GM19023 (cell line): ENCODE measurements at regions not wholly inside any gene's neighbourhood (a gene's known extent, or its start where the extent isn't known, plus 50 kb on each side); places are given as distances from the start of the nearest gene placed in this dataset.

Experiments used
- ATAC-seq: cut with Tn5 transposase; IDR thresholded peaks from one replicate; pipeline ENCODE4 v1.9.1; 2021; ENCODE audit warnings: mild to moderate bottlenecking, moderate library complexity; ENCODE audit not compliant: unreplicated experiment

DNA sequence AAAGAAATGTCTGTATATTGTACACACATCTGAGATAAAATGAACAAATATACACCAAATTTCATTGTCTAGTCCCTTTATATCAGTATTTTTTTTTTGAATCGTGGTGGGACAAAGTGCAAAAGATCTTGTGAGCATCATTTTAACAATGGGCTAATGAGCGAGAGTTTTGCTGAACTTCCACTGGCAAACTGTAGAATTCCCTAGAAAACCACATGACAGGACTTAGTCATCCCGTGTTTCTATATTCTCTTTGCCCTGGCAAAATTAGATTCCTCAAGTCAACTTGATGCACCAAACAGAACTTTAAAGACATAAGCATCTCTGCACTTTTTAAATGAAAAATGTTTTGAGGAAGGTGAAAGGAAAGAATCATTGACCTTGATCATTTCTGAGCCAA lies 488.2 kb upstream of the PTBP2 start:
- no peak for ATAC-seq

DNA sequence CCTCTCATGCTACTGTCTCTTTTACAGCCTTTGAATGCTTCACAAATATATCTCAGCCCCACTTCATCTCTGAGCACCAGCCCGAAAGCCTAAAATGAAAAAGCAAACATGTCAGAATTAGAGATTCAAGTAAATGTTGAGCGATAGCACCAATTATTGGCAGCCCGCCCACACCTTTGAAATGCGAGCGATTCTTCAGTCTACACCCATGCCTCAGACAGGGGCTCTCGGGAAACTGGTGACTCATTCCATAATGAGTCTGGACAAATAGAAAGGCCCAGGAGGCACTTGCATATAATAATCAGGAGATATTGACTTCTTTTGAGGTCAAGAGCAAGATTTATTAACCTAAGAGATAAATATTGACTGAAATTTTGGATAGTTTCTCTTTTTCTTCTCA lies 487.3 kb upstream of the PTBP2 start:
- no peak for ATAC-seq

DNA sequence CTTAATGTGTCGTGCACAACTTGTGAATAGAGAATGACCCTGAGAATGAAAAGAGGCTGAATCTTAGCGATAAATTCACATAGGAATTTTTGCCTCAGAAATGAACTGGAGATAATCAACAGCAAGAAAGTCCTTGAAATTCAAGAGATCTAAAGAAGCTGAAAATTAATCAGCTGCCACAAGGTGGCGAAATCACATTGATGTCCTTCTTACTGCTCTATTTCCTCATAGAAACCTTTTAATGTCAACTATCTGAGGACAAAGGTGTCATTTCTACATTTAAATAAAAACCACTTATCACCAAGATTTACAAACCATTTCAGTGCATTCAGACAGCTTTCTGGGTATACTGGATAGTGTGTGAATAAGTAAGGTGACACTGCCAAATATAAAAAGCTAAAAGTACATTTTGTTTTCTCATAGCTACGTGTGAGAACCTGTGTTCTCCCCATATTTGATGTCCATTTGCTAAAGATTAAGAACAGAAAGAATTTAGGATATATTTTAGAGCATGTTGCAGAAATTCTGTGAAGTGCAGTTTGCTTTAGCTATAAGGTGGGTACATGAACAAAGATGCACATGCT lies 485.3 kb upstream of the PTBP2 start:
- peak; percentile 58 for ATAC-seq

DNA sequence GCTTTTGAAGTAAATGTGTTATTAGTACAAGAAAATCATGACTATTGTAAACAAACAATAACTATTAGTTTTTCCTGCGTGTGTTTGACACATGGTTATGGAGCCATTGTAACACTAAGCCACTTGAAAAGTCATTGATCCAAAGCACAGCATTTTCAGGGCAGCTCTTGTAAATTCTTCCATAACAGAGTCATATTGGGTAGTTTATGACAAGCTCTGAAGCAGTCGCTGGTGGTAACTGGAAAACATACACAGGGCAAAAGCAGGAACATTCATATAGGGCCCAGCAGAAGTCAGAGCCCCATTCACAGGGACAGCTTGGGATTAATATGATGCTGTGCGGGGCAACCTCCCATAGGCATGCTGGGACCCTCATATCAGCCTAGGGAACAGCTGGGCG lies 483.2 kb upstream of the PTBP2 start:
- ATAC-seq = no peak

DNA sequence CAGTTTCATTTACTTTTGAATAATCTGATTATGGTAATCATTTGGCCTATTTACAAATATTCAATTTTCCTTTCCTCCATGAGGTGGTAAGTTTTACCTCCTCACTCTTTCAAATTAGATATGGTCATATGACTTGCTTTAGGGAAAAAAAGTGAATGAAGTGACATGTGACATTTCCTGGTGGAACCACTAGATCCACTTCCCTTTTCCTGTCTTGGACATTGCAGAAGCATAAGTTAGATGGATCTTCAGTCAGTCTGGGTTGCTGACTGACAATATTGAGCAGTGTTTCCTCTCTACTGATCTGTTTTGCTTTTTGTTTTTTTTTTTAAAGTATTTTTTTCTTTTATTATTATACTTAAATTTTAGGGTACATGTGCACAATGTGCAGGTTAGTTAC lies 481.1 kb upstream of the PTBP2 start:
- no peak for ATAC-seq

DNA sequence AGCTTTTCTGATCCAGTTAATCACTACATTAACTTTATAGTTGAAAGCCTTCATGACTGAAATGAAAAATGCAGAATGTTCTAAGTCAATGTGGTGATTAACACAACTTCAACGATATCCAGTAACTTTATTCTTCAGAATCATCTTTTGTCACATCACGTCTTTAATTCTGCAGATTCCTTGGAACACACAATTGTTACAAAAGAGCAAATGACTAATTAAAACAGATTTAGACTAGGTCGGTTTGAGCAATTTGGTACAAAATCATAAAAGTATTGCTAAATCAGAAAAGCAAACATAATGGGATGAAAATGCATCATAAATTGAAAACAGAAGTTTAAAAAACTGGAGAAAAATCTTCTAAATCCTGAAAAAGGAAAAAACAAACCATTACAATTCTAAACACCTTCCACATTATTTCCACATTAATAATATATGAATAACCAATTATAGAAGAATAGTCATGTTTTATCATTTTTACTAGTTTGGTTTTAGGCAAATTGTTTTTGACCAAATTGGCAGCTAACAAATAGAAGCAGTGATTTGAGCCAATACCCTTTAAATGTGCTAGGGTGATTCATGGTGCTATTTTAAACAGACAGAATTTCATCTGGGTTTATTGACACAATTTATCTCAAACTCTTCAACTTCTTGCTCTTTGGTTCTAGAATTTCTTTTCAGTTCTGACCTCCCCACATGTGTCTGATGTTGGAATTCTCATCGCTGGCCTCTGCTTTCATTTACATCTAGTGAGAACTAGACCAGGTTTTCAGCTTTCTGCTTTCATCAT lies 468.1 kb upstream of the PTBP2 start:
- ATAC-seq = no peak

DNA sequence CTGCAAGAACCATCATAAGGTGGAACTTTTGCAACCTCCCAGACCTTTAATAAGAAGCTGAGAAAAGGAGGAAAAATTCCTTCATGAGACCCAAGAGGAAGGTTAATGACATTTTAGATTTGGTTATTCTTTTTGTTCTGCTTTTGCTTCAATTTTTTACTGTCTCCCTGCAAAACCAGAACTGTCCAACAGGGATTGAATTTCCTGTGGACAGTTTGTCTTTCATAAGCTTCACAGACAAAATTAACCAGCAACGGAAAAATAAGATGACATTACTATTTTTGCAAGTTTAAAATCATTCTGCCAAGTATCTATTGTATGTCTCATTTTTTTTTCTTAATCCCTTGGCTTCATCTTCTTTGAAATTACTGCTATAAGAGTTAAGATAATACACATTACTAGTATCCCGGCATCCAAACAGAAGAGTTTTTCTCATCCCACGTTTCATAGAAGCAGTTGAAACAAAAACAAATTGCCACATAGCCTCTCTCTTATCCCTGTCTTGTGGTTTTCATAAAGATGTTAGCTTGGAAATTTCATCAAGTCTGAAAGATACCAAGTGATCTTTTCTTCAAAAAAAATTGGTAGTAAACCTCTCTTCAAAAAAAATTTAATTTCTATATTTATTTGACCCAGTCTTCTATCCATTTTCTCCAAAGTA lies 465.3 kb upstream of the PTBP2 start:
- no peak for ATAC-seq

DNA sequence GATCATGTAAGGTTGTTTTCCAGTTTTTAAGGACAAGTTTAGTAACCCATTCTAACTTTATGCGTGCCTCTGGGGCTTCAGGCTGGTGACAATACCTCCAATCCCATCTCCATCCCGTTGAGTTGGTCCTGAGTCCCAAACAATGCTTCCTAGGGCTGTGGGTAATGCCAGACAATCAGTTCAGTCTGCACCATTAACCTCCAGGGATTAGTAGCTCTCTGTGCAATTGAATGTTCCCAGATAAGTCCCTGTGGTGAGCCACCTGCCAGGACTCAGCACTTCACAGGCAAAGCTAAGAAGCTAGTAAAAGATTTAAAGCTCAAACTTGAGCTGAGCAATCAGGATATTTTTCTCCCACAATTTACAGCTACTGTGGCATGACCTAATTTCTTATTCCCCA lies 462.2 kb upstream of the PTBP2 start:
- ATAC-seq = no peak

DNA sequence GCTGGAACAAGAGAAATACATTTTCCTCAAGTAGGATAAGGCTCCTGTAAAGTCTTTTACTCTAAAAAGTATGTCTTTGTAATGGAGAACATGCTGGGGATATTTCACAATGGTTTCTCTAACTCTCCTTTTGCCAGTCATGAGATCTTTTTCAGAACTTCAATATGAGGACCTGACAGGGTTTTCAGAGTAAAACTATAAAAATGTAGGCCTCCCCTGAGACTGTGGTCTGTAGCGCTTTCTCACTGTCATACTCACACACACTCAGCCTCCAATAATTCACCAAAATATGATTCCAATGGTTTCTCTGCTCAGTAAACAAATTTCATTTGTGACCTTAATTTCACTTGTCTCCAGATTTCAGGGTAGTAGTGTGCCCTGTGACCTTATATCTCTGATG lies 440.1 kb upstream of the PTBP2 start:
- ATAC-seq = no peak

DNA sequence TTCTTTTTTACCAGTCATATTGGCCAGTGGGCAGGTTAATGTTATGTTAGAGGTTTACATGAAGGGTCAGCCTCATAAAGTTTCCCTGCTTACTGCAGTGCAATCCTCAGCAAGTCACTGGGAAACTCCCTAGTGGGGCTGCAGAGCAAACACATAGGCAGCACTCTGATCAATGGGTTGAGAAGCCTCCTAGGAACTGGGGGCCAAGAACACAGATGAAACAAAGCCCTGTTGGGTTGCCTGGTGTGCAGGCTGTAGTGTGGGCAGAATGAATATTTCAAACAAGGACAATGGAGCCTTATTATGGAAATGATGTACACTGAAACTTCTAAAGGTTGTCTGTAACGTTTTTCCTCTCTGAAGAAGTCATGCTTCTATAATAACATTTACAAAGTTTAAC lies 431.6 kb upstream of the PTBP2 start:
- no peak for ATAC-seq

DNA sequence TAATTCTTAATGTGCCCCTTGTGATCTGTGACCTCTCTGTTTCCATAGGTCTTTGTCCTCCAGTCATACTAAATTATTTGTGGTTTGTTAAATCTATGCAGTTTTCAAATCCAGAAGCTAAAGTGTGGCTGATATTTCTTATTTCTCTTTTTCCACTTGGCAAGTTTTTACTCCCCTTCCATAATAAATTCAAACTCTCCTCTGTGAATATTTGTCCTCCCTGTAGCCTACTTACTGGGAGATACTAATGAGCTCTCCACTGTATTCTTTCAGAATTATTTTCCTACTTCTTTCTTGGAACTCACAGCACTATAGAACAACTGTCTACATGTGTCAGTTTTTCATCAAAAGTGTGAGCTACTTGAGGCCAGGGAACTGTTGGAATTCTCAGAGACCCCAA lies 430.8 kb upstream of the PTBP2 start:
- ATAC-seq = no peak

DNA sequence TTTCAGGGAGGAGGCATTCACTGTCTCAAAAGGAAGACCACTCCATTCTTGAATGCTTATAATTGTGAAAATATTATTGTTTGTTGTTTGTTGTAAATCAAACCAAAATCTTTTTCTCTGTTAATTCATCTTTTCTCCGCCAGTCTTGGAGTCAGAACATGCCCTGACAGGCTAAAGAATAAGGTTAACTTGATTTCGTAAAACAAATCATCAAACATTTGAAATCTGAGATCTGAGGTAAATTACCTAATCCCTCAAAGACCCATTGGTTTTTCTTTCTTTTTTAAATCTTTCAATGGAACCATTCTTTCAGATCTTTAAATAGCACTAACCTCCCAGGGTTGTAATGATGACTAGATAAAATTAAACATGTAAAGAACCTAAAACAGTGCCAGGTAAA lies 430.1 kb upstream of the PTBP2 start:
- ATAC-seq = no peak

DNA sequence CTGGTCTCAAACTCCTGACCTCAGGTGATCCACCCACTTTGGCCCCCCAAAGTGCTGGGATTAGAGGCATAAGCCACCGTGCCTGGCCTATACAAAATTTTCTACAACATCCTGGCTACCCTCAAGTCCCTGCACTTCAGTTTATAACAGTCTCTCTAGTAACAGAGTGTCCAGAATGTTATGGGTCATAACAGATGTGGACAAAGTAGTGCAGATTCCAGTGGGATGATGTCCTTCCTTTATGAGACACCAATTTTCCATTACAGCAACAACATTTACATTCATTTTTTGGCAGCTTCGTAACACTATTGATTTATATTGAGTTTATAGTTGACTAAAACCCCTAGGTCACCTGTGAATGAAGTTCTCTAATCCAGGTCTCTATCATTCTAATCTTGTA lies 429.4 kb upstream of the PTBP2 start:
- ATAC-seq = no peak

DNA sequence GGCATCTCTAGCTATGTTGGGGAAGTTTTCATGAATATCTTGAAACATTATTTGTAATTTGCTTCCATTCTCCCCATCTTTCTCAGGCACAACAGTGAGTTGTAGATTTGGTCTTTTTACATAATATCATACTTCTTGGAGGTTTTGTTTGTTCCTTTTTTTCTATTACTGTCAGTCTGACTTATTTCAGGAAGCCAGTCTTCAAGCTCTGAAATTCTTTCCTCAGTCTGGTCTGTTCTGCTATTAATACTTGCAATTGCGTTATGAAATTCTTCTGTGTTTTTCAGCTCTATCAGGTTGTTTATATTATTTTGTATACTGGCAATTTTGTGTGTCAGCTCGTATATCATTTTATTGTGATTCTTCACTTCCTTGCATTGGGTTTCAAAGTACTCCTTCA lies 424.6 kb upstream of the PTBP2 start:
- ATAC-seq = no peak

DNA sequence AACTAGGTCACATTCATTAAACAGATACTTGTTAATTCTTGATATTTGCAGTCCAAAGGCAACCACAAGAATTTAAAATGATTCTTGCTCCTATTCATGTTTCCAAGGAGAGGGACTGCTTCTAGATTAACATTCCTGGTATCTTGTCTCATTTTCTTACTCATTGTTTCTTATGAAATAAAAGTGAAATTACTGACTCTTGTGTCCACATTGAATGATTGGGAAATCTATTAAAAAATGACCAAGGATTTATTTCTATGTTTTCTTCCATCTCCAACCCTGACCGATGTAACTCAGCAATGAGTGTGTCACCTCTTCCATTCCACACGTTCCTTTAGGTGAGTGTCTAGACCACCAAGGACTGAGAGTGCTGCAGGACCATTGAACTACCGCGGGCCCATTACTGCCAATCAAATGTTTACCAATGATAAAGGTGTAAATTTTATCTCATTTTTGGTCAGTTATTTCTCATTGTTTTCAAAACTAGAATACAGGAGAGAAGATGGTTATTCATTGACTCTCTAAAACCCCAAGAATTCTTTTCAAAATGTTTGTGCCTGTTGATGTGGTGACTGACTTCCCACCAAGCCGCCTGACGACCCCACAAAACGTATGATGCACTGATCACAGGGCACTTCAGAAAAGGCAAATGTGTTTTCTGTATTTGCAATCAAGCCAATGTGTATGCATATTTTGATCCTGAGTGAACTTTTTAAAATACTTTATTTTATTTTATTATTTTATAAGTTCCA lies 414.6 kb upstream of the PTBP2 start:
- ATAC-seq = no peak

DNA sequence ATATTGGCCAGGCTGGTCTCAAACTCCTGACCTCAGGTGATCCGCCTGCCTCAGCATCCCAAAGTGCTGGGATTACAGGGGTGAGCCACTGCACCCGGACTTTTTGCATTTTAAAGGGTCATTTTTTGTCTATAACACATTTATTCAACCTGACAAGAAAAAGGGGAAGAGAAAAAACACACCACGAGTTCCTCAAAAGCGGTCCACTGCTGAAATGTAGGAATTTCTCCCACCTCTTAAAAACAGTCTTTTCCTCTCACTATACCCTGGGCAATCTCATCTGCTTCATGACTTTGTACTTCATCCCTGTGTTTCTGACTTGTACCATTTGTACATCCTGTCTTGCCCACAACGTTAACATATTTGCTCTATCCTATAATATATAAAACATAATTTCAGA lies 413.3 kb upstream of the PTBP2 start:
- ATAC-seq = no peak

DNA sequence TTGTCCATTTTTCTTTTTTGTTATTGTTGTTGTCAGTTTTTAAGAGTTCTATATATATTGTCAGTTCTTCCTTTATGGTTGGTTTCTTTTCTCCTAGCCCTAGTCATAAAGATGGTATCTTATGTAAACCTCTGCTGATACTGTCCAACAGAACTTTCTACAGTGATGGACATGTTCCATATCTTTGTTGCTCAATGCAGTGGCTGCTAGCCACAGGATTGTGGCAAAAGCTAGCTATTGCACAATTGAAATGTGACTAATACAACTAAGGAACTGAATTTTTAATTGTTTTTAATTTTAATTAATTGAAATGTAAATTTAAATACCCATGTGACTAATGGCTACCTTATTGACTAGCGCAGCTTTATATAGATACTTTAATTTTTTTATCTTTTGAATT lies 411.8 kb upstream of the PTBP2 start:
- ATAC-seq = no peak

DNA sequence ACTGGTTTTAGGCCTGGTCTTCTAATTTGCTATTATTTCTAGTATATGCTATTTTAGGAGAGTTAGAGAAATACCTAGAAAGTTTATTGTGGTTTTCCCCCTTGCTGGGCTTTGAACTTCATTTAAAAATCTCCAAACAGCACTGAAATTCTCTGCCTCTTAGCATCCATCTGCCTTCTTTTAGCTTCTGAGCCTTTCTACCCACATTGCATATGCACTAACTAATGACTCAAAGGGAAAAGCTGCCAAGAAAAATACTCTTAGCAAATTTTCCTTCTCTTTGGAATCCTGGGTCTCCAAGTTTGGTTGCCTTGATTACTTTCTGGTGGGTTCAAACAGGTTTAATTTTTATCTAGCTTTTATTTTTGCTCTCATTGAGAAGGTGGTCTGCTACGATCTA lies 408.4 kb upstream of the PTBP2 start:
- ATAC-seq = no peak

DNA sequence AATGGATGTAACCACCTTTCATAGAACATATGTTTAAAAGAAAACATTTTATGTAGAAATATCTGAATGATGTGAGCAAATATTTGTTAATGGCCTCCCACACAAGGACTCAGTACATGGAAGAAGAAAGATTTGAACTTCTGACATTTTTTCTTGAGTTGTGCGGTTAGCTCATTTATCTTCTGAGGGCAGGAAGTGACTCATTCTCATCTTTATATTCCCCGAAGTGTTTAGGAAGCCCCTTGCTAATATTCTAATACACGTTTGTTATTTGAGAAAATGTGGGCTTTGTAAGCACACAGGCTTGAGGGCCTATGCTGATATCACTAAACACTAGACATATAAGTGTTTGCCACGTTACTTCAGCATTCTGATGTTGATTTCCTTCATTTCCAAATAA lies 392.5 kb upstream of the PTBP2 start:
- no peak for ATAC-seq

DNA sequence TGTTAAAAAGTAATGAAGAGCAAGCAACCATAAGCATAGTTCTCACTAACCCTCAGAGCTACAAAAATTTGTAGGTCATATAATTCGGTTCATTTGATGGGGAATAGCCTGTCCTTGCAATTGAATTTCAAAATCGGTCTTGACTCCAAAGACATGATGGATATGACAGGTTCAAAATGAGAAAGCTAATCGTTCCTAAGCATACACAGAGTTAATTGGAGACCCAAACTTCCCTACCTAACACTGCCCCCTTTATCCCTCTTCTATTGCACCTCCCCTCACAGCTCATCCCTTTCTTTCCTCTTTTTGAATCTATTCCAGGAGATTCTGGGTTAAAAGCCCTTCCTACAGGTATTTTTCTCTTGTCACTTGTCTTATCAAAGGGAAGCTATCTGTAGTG lies 390.0 kb upstream of the PTBP2 start:
- ATAC-seq = no peak

DNA sequence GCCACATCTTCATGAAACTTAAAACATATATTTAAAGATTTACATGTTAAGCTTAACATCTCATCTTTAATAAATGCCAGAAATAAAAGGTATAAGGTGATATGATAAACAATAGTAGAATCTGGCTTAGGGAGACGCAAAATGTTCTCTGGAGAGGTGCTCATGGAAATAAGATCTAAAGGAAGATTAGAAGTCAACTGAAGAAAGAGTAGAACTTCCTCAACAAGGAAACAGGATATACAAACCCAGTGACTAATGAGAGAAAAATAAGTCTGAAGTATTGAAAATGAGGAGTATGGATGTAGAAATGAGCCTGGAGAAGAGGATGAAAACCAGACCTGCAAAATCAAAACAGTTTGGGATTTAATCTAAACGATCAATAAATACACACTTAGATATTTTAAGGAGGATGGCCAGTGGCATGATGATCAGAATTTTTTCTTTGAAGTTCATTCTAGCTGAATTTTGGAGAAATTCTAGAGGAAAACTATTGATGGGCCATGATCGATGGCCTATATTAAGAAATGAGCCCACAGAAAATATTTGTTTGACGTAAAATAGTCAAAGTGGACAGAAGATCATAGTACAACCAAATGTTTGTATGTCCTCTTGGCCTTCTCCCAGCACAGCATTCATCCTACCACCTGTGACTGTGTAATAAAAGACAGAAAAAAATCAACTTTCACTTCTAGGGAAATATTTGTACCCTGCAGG lies 387.9 kb upstream of the PTBP2 start:
- no peak for ATAC-seq
